ENCODE measurements at regions not wholly inside any gene's neighbourhood (a gene's known extent, or its start where the extent isn't known, plus 50 kb on each side); places are given as distances from the start of the nearest gene placed in this dataset.
"Not testable (repeated sequence)": the region's sequence is repeated elsewhere in the genome, so short reads cannot be mapped to it uniquely, and the experiment has no call there.

DNA sequence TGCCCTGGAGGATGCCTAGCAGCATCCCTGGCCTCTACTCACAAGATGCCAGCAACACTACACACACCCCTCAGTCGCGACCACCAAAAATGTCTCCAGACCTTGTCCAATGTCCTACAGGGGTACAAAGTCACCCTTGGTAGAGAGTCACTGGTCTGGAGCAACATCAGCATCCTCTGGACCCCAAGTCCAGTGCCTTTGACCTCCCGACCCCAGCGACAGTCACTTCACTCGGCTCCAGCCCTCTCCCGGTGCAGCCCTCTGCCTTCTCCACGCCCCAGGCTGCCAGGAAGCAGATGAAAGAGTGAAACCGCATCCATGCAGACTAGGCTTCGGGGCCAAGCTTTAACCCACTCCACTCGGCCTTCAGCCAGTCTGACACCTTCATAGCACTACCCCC is 92.0 kb upstream of the SRSF6 start:
- DNase-seq (ENCODE audit: low spot score), result no peak

DNA sequence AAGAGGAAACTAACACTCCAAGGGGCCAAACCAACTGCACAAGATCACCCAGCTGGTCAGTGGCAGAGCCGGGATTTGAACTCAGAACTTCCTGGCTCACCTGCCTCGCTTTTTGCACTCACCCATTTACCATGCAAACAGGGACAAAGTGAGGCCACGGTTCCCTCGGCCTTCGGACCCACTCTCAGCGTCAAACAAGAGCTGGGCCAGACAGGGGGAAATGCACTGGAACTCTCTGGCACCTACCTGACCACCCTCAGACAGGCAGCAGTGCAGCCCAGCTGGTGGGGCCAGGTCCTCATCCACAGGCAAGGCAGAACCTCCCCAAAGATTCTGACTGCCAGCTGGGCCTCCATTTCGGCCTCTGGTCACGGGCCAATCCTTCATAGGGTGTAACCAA is 93.7 kb upstream of the SRSF6 start:
- no peak for DNase-seq (ENCODE audit: low spot score)

DNA sequence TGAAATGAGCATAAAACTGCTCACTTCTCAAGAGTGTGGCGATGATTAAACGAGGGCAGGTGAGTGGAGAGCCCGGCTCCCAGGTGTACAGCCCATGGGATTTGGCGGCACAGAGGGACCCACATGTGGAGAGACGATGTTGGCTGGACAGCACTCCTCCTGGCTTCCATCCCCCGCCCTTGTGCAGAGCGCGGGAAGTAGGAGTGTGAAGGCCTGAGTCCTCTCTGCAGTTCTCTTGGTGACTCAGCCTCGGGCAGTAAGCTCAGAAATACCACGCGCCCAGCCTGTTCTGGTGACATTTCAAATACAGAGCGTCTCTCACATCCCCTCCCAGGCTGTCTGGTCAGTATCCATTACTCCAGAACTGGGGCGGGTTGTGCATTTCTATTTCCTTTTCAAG is 94.2 kb upstream of the SRSF6 start:
- no peak for DNase-seq (ENCODE audit: low spot score)

DNA sequence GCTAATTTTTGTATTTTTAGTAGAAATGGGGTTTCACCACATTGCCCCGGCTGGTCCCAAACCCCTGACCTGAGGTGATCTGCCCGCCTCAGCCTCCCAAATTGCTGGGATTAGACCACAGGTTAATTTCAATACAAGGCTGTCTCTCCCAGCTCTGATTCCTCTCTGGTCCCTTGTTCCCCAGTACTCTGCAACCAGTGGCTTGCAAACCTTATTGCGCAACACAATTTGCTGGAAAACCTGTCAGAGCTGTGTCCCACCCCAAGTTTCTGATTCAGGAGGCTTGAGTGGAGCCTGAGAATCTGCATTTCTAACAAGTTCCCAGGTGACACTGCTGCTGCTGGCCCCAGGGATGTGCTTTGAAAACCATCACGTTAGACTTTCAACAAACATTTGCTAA is 96.2 kb upstream of the SRSF6 start:
- DNase-seq (ENCODE audit: low spot score), result no peak

DNA sequence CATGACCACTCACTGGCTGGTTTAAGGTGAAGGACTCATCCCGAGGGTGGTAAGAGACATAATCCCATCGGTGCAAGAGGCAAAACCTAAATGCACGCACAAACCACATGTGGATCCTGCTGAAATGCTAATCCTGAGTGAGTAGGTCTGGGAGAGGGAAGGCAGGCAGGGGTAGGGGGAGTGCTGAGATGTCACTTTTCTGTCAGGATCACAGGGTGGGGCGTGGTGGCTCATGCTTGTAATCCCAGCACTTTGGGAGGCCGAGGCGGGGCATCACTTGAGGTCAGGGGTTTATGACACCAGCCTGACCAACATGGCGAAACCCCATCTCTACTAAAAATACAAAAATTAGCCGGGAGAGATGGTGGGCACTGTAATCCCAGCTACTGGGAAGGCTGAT is 97.7 kb upstream of the SRSF6 start:
- no peak for DNase-seq (ENCODE audit: low spot score)

DNA sequence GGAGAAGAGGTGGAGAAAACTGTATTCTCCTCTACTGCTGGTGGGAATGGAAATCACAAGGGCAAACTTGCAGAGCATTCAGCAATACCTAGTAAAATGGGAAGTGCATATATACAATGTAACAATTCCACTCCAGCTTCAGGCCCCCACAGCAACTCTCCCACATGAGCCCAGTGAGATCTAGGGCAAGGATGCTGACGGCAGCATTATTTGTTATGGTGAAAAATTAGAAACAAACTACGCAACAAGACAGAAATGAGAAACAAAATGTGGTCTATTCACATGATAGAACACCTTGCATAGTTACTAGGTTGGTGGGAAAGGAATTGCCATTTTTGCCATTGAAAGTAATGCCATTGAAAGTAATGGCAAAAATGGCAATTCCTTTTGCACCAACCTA is 98.9 kb upstream of the SRSF6 start:
- no peak for DNase-seq (ENCODE audit: low spot score)

DNA sequence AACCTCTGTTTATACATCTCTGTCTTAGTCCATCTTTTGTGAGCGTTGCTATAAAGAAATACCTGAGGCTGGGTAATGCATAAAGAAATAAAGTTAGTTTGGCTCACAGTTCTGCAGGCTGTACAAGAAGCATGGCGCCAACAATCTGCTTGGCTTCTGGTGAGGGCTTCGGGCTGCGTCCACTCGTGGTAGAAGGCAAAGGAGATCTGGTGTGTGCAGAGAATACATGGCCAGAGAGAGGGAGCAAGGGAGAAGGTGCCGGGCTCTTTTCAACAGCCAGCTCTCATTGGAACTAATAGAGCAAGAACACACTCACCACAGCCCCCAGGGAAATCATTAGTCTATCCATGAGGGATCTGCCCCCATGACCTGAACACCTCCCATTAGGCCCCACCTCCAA is 100.3 kb upstream of the SRSF6 start:
- no peak for DNase-seq (ENCODE audit: low spot score)

DNA sequence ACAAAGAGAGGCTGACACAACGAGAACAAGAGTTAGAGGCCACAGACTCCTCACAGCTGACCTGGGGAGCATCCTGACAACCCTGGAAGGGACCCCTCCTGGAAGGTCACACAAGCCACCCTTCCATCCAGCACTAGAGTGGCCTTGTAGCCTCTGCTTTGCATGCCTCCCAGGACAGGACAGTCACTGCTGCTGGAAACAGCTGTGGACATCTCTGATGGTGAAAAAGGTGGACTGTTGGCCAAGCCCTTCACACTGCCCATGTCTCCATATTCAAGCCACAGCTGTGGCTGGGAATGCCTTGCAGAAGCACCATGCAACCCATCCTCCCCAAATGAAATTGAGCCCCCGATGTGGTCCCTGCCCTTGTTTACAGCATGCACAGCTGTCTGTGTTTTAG is 102.1 kb upstream of the SRSF6 start:
- no peak for DNase-seq (ENCODE audit: low spot score)

DNA sequence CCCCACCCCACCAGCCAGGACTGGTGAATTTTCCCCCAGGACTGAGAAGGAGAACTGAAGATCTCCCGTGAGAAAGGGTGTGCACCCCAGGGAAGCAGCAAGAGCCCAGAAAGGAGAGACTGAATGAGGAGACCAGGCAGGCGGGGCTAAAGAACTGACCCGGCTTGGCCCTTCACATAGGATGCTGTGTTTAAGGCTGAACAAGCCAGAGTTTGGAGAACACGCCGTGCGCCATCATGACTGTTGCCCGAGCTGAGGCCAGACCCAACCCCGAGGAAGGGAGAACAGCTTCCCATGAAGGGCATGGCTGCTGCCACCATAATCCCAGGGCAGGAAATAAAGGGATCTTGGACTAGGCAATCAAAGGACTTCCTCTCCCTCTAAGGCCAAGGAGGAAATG is 104.7 kb upstream of the SRSF6 start:
- no peak for DNase-seq (ENCODE audit: low spot score)

DNA sequence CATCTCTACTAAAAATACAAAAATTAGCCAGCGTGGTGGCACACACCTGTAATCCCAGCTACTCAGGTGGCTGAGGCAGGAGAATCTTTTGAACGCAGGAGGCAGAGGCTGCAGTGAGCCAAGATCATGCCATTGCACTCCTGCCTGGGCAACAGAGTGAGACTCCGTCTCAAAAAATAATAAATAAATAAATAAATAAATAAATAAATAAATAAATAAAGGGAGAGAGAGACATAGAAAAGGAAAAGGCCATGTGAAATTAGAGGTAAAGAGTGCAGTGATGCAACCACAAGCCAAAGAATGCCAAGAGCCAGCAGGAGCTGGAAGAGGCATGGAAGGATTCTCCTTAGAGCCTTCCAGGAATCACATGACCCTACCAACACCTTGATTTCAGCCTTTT is 107.0 kb upstream of the SRSF6 start:
- not testable (repeated sequence) for DNase-seq (ENCODE audit: low spot score)

DNA sequence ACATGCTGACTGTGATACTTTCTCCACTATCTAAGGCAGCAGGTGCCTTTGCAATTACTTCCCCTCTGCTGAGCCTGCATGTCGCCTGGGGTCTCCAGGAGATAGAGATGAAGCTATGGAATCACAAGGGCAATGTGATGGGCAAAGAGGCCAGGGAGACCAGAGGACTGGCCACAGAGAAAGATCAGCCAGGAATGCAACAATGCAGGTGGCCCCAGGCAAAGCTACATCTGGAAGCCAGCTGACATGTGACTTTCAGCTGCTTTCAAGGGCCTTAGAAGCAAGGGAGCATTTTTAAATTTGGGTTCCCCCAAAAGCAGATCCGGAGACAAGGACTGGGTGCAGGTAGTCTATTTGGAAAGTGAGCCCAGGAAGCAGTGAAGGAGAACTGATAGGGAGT is 107.9 kb upstream of the SRSF6 start:
- DNase-seq (ENCODE audit: low spot score), result no peak

DNA sequence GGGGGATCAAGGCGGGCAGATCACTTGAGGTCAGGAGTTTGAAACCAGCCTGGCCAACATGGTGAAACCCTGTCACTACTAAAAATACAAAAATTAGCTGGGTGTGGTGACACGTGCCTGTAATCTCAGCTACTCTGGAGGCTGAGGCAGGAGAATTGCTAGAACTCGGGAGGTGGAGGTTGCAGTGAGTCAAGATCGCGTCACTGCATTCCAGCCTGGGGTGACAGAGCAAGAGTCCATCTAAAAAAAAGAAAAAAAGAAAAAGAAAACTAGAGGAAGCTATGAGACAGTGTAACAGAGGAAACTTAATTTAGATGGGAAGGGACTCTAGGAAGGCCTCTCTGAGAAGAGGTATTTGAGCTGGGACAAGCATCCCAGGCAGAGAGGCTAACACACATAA is 109.9 kb upstream of the SRSF6 start:
- DNase-seq (ENCODE audit: low spot score), result not testable (repeated sequence)

DNA sequence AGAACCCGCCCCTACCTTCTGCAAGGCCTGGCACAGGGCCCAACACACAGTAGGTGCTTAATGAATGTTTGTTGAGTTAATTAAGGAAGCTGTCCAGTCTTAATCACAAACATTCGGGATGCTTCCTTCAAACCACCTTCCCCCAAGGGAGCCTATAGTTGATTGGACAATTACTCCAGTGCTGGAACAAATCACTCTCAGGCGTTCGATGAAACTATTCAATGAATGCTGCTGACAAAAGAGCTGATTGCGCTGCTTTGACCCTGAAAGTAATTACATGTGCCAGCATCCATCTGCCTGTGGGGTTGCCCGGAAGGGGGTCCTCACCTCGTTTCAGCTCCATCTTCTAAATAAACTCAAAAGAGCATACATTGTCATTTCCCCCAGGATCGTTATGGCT is 112.0 kb upstream of the SRSF6 start:
- no peak for DNase-seq (ENCODE audit: low spot score)

DNA sequence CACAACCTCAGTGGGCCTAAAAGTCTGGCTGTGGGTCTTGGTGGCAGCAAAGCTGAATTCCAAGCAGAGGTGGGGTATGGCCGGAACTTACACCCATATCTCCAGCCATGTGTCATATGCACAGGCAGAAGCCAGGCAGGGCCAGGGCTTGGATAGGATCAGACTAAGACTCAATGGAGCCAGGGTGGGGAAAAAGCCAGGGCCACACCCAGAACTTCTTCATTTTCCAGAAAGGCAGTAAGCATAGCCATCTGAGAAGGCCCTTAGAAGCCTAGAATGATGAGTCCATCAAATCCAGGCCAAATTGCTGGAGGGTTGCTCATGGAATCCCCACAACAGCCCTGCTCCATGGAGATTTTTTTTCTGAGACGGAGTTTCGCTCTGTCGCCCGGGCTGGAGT is 116.2 kb upstream of the SRSF6 start:
- no peak for DNase-seq (ENCODE audit: low spot score)

DNA sequence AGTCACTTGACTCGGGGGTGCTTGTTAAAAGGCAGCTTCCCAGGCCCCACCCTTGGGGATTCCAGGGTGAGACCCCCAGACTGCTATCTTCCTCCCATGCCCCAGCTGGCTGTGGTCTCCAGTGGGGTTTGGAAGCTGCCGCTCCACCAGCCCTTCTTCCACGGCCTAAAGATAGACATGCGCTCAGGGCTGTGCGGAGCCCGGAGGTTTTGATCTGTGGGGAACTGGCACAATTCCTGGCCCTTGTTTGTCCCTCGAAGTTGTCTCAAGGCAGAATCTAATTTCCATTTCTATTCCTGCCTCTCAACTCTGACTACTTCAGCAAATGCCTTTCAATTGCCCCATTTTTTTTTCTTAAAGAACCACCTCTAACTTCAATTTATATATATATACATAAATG is 120.7 kb upstream of the SRSF6 start:
- no peak for DNase-seq (ENCODE audit: low spot score)

DNA sequence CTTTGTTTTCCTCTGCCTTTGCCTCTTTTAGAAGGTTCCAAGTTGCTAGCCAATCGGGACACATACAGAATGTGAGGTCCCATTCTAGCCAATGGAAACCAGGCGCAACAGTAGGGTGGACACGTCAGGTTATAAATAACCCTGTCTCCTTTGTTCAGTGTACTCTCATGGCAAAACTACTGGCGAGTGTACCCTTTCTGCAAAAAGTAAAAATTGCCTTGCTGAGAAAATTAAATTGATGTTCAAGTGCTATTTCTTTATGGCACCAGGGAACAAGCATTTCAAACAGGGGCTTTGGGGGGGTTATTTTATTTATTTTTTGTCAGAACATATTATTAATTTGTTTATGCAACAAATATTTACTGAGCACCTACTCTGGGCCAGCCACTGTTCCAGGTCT is 123.6 kb upstream of the SRSF6 start:
- no peak for DNase-seq (ENCODE audit: low spot score)

DNA sequence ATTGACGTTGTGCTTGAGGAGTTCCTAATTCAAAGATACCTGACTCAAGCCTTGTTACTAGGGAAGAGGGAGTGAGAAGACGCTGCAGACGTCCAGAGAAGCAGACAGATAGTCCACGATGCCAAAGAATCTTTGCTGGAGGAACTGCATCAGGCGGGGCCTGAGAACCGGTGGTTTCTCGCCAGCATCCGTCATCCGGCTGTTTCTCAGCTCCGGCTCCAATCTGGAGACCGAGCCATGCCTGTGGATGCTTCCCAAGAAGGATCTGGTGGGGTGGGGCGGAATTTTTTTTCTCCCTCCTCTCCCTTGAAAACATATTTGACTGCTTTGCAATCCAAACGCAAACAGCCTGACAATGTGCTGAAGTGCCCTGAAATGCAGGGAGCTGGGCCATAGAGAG is 125.8 kb upstream of the SRSF6 start:
- DNase-seq (ENCODE audit: low spot score), result no peak

DNA sequence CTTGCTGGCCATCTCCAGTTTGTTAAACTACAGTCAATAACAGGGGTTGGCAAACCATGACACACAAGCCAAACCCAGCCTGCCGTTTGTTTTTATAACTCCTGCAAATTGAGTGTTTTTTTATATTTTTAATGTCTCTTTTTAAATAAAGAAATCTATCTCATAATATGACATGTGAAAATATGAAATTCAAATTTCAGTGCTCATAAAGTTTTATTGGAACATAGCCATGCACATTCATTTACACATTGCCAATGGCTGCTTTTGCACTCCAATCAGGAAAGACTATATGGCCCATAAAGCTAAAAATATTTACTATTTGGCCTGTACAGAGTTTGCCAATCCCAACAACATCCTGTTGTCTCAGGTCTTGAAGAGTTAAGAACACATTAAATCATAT is 129.0 kb upstream of the SRSF6 start:
- no peak for DNase-seq (ENCODE audit: low spot score)

DNA sequence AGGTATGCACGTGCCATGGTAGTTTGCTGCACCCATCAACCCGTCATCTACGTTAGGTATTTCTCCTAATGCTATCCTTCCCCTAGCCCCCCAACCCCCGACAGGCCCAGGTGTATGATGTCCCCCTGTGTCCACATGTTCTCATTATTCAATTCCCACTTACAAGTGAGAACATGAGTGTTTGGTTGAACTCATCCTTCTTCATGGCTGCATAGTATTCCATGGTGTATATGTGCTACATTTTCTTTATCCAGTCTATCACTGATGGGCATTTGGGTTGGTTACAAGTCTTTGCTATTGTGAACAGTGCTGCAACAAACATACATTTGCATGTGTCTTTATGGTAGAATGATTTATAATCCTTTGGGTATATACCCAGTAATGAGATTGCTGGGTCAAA is 130.5 kb upstream of the SRSF6 start:
- not testable (repeated sequence) for DNase-seq (ENCODE audit: low spot score)

DNA sequence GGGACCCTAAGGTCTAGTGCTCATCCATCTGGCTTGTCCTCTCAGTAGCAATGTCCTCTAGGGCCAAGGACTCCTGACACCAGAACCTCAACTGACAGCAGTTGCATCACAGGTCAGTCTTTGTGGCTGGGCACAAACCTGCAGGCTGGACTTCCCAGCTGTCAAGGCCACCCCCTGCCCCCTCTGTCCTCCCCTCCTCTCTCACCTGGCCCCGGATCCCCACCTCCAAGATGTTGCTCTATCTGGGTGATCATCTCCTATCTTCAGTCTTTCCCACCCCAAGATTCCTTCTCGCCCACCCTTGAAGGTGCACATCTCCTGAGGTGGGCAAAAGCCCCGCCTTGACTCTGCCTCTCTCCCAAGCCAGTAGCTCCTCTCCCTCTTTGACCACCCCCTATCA is 131.8 kb upstream of the SRSF6 start:
- DNase-seq (ENCODE audit: low spot score), result no peak

DNA sequence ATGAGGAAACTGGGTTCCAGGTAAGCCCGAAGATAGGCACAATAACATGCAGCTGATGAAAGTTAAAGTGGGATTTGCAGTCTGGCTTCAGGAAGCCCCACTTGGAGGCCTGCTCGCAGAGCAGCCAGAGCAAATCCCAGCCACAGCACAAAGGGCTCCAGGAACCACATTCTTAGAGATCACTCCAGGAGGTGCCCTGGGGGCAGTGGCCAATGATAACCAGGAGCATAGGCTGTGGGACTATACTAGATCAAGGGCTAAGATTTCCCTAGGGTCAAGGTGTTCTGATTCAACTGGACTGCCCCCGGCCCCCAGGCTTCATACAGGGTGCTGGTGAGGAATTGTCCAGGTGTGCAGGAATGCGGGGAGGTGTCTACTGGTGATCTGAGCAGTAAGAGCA is 133.9 kb upstream of the PTPRT start:
- no peak for DNase-seq (ENCODE audit: low spot score)

DNA sequence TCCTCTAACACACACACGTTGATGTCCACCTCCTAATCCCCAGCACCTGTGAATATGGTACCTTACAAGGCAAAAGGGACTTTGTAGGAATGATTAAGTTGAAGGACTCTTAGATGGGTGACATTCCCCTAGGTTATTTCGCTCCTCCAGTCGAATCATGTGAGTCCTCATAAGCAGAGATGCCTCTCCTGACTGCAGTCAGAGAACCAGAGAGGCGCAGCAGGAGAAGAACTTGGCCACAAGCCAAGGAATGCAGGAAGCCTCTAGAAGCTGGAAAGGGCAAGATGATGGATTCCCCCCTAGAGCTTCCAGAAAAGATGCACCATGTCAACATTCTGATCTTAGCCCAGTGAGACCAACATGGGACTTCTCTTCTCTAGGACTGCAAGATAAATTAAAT is 133.1 kb upstream of the PTPRT start:
- DNase-seq (ENCODE audit: low spot score), result peak; percentile 41

DNA sequence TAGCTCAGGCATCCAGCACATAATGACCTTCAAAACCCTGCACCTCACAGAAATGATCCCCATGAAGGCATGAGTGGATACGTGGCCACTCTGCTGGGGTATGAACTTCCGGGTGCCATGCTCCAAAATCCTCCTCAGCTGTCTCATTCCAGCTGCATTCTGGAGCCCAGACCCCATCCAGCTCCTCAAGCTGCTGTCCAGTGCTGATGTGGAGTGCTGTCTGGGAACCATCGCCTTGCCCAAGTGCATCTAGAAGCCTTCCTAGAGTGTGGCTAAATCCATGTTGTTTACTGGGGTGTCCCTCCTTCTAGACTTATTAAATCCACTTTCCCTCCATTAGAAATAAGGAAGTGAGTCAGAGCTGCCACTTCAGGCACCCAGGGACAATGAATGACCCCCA is 130.8 kb upstream of the PTPRT start:
- DNase-seq (ENCODE audit: low spot score), result no peak

DNA sequence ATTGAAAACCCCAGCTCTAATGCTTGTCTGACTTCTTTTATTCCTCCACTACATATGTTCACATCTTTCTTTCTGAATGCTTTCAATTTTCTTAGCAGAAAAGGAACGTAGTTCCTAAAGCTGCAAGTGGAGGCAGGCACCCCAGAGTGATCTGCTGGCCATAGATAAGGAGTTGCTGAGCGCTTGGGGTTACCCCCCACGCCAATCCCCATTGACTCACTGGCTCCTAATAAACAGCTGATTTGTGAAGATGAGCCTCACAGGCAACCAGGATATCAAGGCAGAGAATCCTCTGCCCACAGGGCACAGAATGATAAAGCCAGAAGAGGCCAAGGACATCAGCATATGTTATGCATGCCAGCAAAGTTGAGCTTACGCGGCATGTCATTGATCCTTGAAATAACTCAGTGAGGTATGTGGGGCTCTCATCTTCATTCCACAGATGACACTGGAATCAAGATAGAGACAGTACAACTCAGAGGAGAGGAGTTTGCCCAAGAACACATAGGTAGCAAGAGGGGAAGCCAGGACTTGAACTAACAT is 129.1 kb upstream of the PTPRT start:
- no peak for DNase-seq (ENCODE audit: low spot score)

DNA sequence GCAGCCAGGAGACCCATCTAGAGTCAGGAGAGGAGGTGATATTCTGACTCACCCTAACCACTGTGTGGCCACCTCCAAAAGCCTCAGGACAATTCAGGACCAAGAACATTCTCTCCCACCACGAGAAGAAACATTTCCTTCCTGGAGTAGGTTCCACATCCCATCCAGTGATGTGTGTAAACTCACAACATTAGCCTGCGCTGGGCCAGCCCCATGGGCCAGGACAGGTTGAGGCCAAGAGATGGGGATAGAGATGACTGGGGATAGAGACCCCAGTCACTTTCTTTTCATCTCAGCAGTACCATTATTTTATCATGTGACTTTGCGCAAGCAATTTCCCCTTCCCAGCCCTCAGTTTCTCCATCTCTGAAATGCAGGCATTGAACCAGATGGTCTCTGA is 126.6 kb upstream of the PTPRT start:
- DNase-seq (ENCODE audit: low spot score), result no peak

All from HT-29 (cell line).